ENCODE measurements at regions not wholly inside any gene's neighbourhood (a gene's known extent, or its start where the extent isn't known, plus 50 kb on each side); places are given as distances from the start of the nearest gene placed in this dataset.

DNA sequence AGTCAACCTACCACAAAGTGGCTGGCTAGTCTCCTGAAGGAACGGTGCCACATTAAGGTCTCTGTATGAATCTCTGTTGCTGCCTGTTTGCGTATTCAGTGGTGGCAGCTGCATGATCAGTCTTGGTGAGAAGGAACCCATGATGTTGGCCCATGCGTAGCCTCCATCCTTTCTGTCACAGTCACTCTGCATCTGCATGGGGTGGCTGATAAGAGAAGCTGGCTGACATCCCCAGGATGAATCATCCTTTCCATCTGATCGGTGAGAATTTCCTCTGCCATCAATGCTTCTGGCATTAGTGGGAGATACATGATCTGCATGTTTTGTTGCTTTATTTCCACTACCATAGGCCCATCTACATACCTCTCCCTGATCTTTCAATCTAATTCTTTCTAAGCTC, 199.0 kb upstream of the NECTIN1 start (continued):
- TF ChIP-seq, protein P1, sequence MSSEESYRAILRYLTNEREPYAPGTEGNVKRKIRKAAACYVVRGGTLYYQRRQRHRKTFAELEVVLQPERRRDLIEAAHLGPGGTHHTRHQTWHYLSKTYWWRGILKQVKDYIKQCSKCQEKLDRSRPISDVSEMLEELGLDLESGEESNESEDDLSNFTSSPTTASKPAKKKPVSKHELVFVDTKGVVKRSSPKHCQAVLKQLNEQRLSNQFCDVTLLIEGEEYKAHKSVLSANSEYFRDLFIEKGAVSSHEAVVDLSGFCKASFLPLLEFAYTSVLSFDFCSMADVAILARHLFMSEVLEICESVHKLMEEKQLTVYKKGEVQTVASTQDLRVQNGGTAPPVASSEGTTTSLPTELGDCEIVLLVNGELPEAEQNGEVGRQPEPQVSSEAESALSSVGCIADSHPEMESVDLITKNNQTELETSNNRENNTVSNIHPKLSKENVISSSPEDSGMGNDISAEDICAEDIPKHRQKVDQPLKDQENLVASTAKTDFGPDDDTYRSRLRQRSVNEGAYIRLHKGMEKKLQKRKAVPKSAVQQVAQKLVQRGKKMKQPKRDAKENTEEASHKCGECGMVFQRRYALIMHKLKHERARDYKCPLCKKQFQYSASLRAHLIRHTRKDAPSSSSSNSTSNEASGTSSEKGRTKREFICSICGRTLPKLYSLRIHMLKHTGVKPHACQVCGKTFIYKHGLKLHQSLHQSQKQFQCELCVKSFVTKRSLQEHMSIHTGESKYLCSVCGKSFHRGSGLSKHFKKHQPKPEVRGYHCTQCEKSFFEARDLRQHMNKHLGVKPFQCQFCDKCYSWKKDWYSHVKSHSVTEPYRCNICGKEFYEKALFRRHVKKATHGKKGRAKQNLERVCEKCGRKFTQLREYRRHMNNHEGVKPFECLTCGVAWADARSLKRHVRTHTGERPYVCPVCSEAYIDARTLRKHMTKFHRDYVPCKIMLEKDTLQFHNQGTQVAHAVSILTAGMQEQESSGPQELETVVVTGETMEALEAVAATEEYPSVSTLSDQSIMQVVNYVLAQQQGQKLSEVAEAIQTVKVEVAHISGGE (CRISPR knock-in tag; IDR thresholded peaks at IDR 0.05): no peak
- TF ChIP-seq CC2D1A (IDR thresholded peaks at IDR 0.05): no peak
- TF ChIP-seq ZKSCAN8 (CRISPR knock-in tag; IDR thresholded peaks at IDR 0.05): peak; percentile 42; the same call in 1 of the 2 replicates
- TF ChIP-seq ADNP (tag; IDR thresholded peaks at IDR 0.05): no peak
- TF ChIP-seq TGIF2 (CRISPR knock-in tag; IDR thresholded peaks at IDR 0.05): no peak
- TF ChIP-seq ELF1 (tag; IDR thresholded peaks at IDR 0.05): no peak
- no peak for TF ChIP-seq HDAC8 (tag; IDR thresholded peaks at IDR 0.05)
- peak; percentile 94 for TF ChIP-seq FOSL1 (tag; conservative IDR thresholded peaks at IDR 0.05)
- TF ChIP-seq CTBP1 (IDR thresholded peaks at IDR 0.05; ENCODE audit: borderline replicate concordance): peak; percentile 55; the same call in 1 of the 2 replicates
- no peak for TF ChIP-seq ZBTB7A (IDR thresholded peaks at IDR 0.05; ENCODE audit: borderline replicate concordance, control insufficient read depth, low read depth, low read length)
- TF ChIP-seq SNIP1 (IDR thresholded peaks at IDR 0.05; ENCODE audit: low read depth): no peak
- TF ChIP-seq PBX2 (CRISPR knock-in tag; IDR thresholded peaks at IDR 0.05; ENCODE audit: low read depth): no peak
- no peak for TF ChIP-seq PBX2 (tag; conservative IDR thresholded peaks at IDR 0.05; ENCODE audit: low read depth)
- TF ChIP-seq ZC3H11A (IDR thresholded peaks at IDR 0.05; ENCODE audit: low read depth, low read length): no peak
- TF ChIP-seq THRB (CRISPR knock-in tag; conservative IDR thresholded peaks at IDR 0.05): no peak
- 0 out of 2 replicates have a peak, but pooled peaks have one; percentile 42 for TF ChIP-seq JUN (IDR thresholded peaks at IDR 0.05; ENCODE audit: borderline replicate concordance, low read depth, low read length)
- TF ChIP-seq JUN (CRISPR knock-in tag; IDR thresholded peaks at IDR 0.05; ENCODE audit: borderline replicate concordance): no peak
- TF ChIP-seq RCOR1 (IDR thresholded peaks at IDR 0.05; ENCODE audit: borderline replicate concordance in 1 of 2, low read depth in 2 of 2, low read length in 2 of 2): peak in 1 of 2 experiments; percentile 65; a peak in 1 of 4 replicates
- no peak for TF ChIP-seq TRIM28 (IDR thresholded peaks at IDR 0.05)
- no peak for TF ChIP-seq NFIX (CRISPR knock-in tag; IDR thresholded peaks at IDR 0.05; ENCODE audit: low read depth)
- peak; percentile 34; the same call in 1 of the 2 replicates for TF ChIP-seq ARID1B (IDR thresholded peaks at IDR 0.05)
- TF ChIP-seq NCOA4 (IDR thresholded peaks at IDR 0.05; ENCODE audit: partially characterized antibody): no peak
- TF ChIP-seq ETV1 (tag; conservative IDR thresholded peaks at IDR 0.05; ENCODE audit: low read depth): no peak

Measured in K562 (cell line).